ENCODE measurements at regions not wholly inside any gene's neighbourhood (a gene's known extent, or its start where the extent isn't known, plus 50 kb on each side); places are given as distances from the start of the nearest gene placed in this dataset.
A peak's percentile ranks its signal among the peaks of the same experiment; 100 is the strongest.

- Histone ChIP-seq H3K36me3 (ENCODE audit: control insufficient read depth in 1 of 2, insufficient read depth in 2 of 2, low read length in 2 of 2) (no peaks in the 10 kb centered on the region), H2AK5ac (ENCODE audit: low read length) (no peak overlapping the region), H3K18ac (ENCODE audit: low read length) (no peak overlapping the region), H3K27me3 (ENCODE audit: insufficient read depth, low read length) (no peaks in the 10 kb centered on the region), H3K79me1 (ENCODE audit: low read length) (no peaks in the 10 kb centered on the region), H3K4me2 (ENCODE audit: low read length) (no peak overlapping the region), H4K12ac (ENCODE audit: low read depth, low read length) (no peak overlapping the region), H3K9ac (ENCODE audit: low read length) (no peak overlapping the region), H3K4me1 (ENCODE audit: control insufficient read depth in 1 of 2, insufficient read depth in 2 of 2, low read length in 2 of 2) (no peaks in the 10 kb centered on the region), H3K9me3 (ENCODE audit: insufficient read depth, low read depth, low read length) (no peaks in the 10 kb centered on the region), H4K91ac (ENCODE audit: low read depth, low read length) (no peak overlapping the region), H4K8ac (ENCODE audit: low read depth, low read length) (no peak overlapping the region), H2BK12ac (ENCODE audit: low read length) (no peak overlapping the region), H3K4me3 (ENCODE audit: low read depth, low read length) (no peak overlapping the region), H2BK120ac (ENCODE audit: insufficient read depth, low read length, poor library complexity) (no peak overlapping the region), H2AFZ (ENCODE audit: insufficient read depth, low read length, poor library complexity) (no peak overlapping the region), H3K4ac (ENCODE audit: low read depth, low read length) (no peak overlapping the region), H3K23ac (ENCODE audit: low read length) (no peak overlapping the region), H3K79me2 (ENCODE audit: control insufficient read depth, insufficient read depth, low read length, poor library complexity) (no peaks in the 10 kb centered on the region), H3K14ac (ENCODE audit: low read length) (no peak overlapping the region), H2BK5ac (ENCODE audit: low read depth, low read length, poor library complexity) (no peak overlapping the region), H3K27ac (ENCODE audit: low read depth, low read length) (no peak overlapping the region)
- no CpG with 5 or more reads among the region's 8 CpGs for WGBS (ENCODE audit: extremely low coverage, insufficient coverage, insufficient read length)
- DNase-seq = no peak
These were observed 762.3 kb upstream of the ID2 start for GRCh38 chr2:7919510-7919909.

- Histone ChIP-seq H2BK12ac (ENCODE audit: low read length) (no peak overlapping the region), H2AFZ (ENCODE audit: insufficient read depth, low read length, poor library complexity) (no peak overlapping the region), H4K91ac (ENCODE audit: low read depth, low read length) (no peak overlapping the region), H3K27me3 (ENCODE audit: insufficient read depth, low read length) (no peaks in the 10 kb centered on the region), H3K4me2 (ENCODE audit: low read length) (no peak overlapping the region), H4K8ac (ENCODE audit: low read depth, low read length) (no peak overlapping the region), H3K9me3 (ENCODE audit: insufficient read depth, low read depth, low read length) (no peaks in the 10 kb centered on the region), H3K9ac (ENCODE audit: low read length) (peak overlapping the region; percentile 50), H3K4ac (ENCODE audit: low read depth, low read length) (no peak overlapping the region), H2BK5ac (ENCODE audit: low read depth, low read length, poor library complexity) (no peak overlapping the region), H3K79me1 (ENCODE audit: low read length) (no peaks in the 10 kb centered on the region), H4K12ac (ENCODE audit: low read depth, low read length) (no peak overlapping the region), H3K79me2 (ENCODE audit: control insufficient read depth, insufficient read depth, low read length, poor library complexity) (no peaks in the 10 kb centered on the region), H3K4me1 (ENCODE audit: control insufficient read depth in 1 of 2, insufficient read depth in 2 of 2, low read length in 2 of 2) (no peaks in the 10 kb centered on the region), H3K18ac (ENCODE audit: low read length) (no peak overlapping the region), H3K23ac (ENCODE audit: low read length) (no peak overlapping the region), H2BK120ac (ENCODE audit: insufficient read depth, low read length, poor library complexity) (no peak overlapping the region), H3K14ac (ENCODE audit: low read length) (no peak overlapping the region), H3K36me3 (ENCODE audit: control insufficient read depth in 1 of 2, insufficient read depth in 2 of 2, low read length in 2 of 2) (no peaks in the 10 kb centered on the region), H3K27ac (ENCODE audit: low read depth, low read length) (no peak overlapping the region), H3K4me3 (ENCODE audit: low read depth, low read length) (no peak overlapping the region), H2AK5ac (ENCODE audit: low read length) (no peak overlapping the region)
- no peak for DNase-seq
- no CpG with 5 or more reads among the region's 7 CpGs for WGBS (ENCODE audit: extremely low coverage, insufficient coverage, insufficient read length)
These were observed 757.7 kb upstream of the ID2 start for GRCh38 chr2:7924023-7924762.

- no peak overlapping the region for H2BK12ac ChIP-seq (ENCODE audit: low read length)
- H3K79me1 ChIP-seq (ENCODE audit: low read length) = no peaks in the 10 kb centered on the region
- no peak overlapping the region for H3K4me3 ChIP-seq (ENCODE audit: low read depth, low read length)
- no peak overlapping the region for H4K12ac ChIP-seq (ENCODE audit: low read depth, low read length)
- H3K4me1 ChIP-seq (ENCODE audit: control insufficient read depth in 1 of 2, insufficient read depth in 2 of 2, low read length in 2 of 2) = no peaks in the 10 kb centered on the region
- no peaks in the 10 kb centered on the region for H3K27me3 ChIP-seq (ENCODE audit: insufficient read depth, low read length)
- no peak overlapping the region for H3K23ac ChIP-seq (ENCODE audit: low read length)
- H3K9me3 ChIP-seq (ENCODE audit: insufficient read depth, low read depth, low read length) = no peaks in the 10 kb centered on the region
- no peak overlapping the region for H3K27ac ChIP-seq (ENCODE audit: low read depth, low read length)
- no peak overlapping the region for H2AFZ ChIP-seq (ENCODE audit: insufficient read depth, low read length, poor library complexity)
- no peak overlapping the region for H3K18ac ChIP-seq (ENCODE audit: low read length)
- no peak overlapping the region for H2AK5ac ChIP-seq (ENCODE audit: low read length)
- H3K79me2 ChIP-seq (ENCODE audit: control insufficient read depth, insufficient read depth, low read length, poor library complexity) = no peaks in the 10 kb centered on the region
- no peak overlapping the region for H4K91ac ChIP-seq (ENCODE audit: low read depth, low read length)
- no peak overlapping the region for H2BK120ac ChIP-seq (ENCODE audit: insufficient read depth, low read length, poor library complexity)
- H2BK5ac ChIP-seq (ENCODE audit: low read depth, low read length, poor library complexity) = no peak overlapping the region
- H3K14ac ChIP-seq (ENCODE audit: low read length) = no peak overlapping the region
- H4K8ac ChIP-seq (ENCODE audit: low read depth, low read length) = no peak overlapping the region
- H3K4me2 ChIP-seq (ENCODE audit: low read length) = no peak overlapping the region
- no peak overlapping the region for H3K4ac ChIP-seq (ENCODE audit: low read depth, low read length)
- WGBS (ENCODE audit: extremely low coverage, insufficient coverage, insufficient read length) = no CpG with 5 or more reads among the region's 1 CpG
- no peak for DNase-seq
- H3K9ac ChIP-seq (ENCODE audit: low read length) = no peak overlapping the region
- no peaks in the 10 kb centered on the region for H3K36me3 ChIP-seq (ENCODE audit: control insufficient read depth in 1 of 2, insufficient read depth in 2 of 2, low read length in 2 of 2)
These were observed 756.4 kb upstream of the ID2 start for GRCh38 chr2:7925506-7925905.

GRCh38 chr2:7927691-7928090 lies 754.2 kb upstream of the ID2 start:
- DNase-seq = no peak
- no CpG with 5 or more reads among the region's 2 CpGs for WGBS (ENCODE audit: extremely low coverage, insufficient coverage, insufficient read length)

More at GRCh38 chr2:7927691-7928090, 754.2 kb upstream of the ID2 start:
- Histone ChIP-seq H2BK12ac (ENCODE audit: low read length) (no peak overlapping the region), H3K4me2 (ENCODE audit: low read length) (no peak overlapping the region), H2AK5ac (ENCODE audit: low read length) (no peak overlapping the region), H3K79me2 (ENCODE audit: control insufficient read depth, insufficient read depth, low read length, poor library complexity) (no peaks in the 10 kb centered on the region), H3K79me1 (ENCODE audit: low read length) (no peaks in the 10 kb centered on the region), H3K4me1 (ENCODE audit: control insufficient read depth in 1 of 2, insufficient read depth in 2 of 2, low read length in 2 of 2) (no peaks in the 10 kb centered on the region), H4K91ac (ENCODE audit: low read depth, low read length) (no peak overlapping the region), H2BK120ac (ENCODE audit: insufficient read depth, low read length, poor library complexity) (no peak overlapping the region), H3K4ac (ENCODE audit: low read depth, low read length) (no peak overlapping the region), H3K18ac (ENCODE audit: low read length) (no peak overlapping the region), H3K36me3 (ENCODE audit: control insufficient read depth in 1 of 2, insufficient read depth in 2 of 2, low read length in 2 of 2) (no peaks in the 10 kb centered on the region), H2AFZ (ENCODE audit: insufficient read depth, low read length, poor library complexity) (no peak overlapping the region), H4K8ac (ENCODE audit: low read depth, low read length) (no peak overlapping the region), H3K27ac (ENCODE audit: low read depth, low read length) (no peak overlapping the region), H3K14ac (ENCODE audit: low read length) (no peak overlapping the region), H4K12ac (ENCODE audit: low read depth, low read length) (no peak overlapping the region), H3K4me3 (ENCODE audit: low read depth, low read length) (no peak overlapping the region), H3K23ac (ENCODE audit: low read length) (no peak overlapping the region), H3K9me3 (ENCODE audit: insufficient read depth, low read depth, low read length) (no peaks in the 10 kb centered on the region), H2BK5ac (ENCODE audit: low read depth, low read length, poor library complexity) (no peak overlapping the region), H3K9ac (ENCODE audit: low read length) (no peak overlapping the region), H3K27me3 (ENCODE audit: insufficient read depth, low read length) (no peaks in the 10 kb centered on the region)

Data from trophoblast cell (in vitro differentiated cells and primary cell).